HEK293T (cell line): ENCODE measurements at regions not wholly inside any gene's neighbourhood (a gene's known extent, or its start where the extent isn't known, plus 50 kb on each side); places are given as distances from the start of the nearest gene placed in this dataset.
"Not testable (repeated sequence)": the region's sequence is repeated elsewhere in the genome, so short reads cannot be mapped to it uniquely, and the experiment has no call there.

Source experiments
- CTCF ChIA-PET: fragments of 350-600 bp; formaldehyde crosslinking; extraction: SDS; loops from one replicate; lab custom pipeline; 2021; ENCODE audit warnings: antibody characterized with exemption, inconsistent platforms; lab: Yijun Ruan, JAX
- POLR2A ChIA-PET: fragments of 350-600 bp; formaldehyde crosslinking; extraction: SDS; loops from one replicate; lab custom pipeline; 2020; ENCODE audit warnings: antibody characterized with exemption, inconsistent platforms; lab: Yijun Ruan, JAX
- DNase-seq: peaks from one replicate; pipeline ENCODE4 v3.0.0; 2012; ENCODE audit warnings: mixed read lengths; ENCODE audit errors: extremely low spot score
- ARNT ChIP-seq: fragments of 450-650 bp; IDR thresholded peaks from 2 replicates; pipeline ENCODE4 v1.6.1; 2017; ENCODE audit warnings: mild to moderate bottlenecking
- BHLHE40 ChIP-seq: fragments of 450-650 bp; IDR thresholded peaks from 2 replicates; pipeline ENCODE4 v1.6.1; 2016; ENCODE audit warnings: mild to moderate bottlenecking, moderate library complexity, borderline replicate concordance
- CTBP1 ChIP-seq: fragments of 450-650 bp; IDR thresholded peaks from 2 replicates; pipeline ENCODE4 v1.6.1; 2016; ENCODE audit warnings: borderline replicate concordance
- ELF4 ChIP-seq: fragments of 450-650 bp; IDR thresholded peaks from 2 replicates; pipeline ENCODE4 v1.6.1; 2017; ENCODE audit warnings: antibody characterized with exemption
- FOXA1 ChIP-seq: fragments of 450-650 bp; IDR thresholded peaks from 2 replicates; pipeline ENCODE4 v1.6.1; 2016; ENCODE audit warnings: mild to moderate bottlenecking
- FOXK2 ChIP-seq: fragments of 450-650 bp; IDR thresholded peaks from 2 replicates; pipeline ENCODE4 v1.6.1; 2016; ENCODE audit warnings: mild to moderate bottlenecking
- FOXM1 ChIP-seq: fragments of 450-650 bp; IDR thresholded peaks from 2 replicates; pipeline ENCODE4 v1.6.1; 2017; ENCODE audit warnings: mild to moderate bottlenecking, borderline replicate concordance
- HDGF ChIP-seq: fragments of 450-650 bp; IDR thresholded peaks from 2 replicates; pipeline ENCODE4 v1.6.1; 2017; ENCODE audit warnings: antibody characterized with exemption, borderline replicate concordance
- L3MBTL2 ChIP-seq: fragments of 450-650 bp; conservative IDR thresholded peaks from 2 replicates; pipeline ENCODE4 v1.6.1; 2016; ENCODE audit warnings: mild to moderate bottlenecking
- LEF1 ChIP-seq: fragments of 450-650 bp; IDR thresholded peaks from 2 replicates; pipeline ENCODE4 v1.6.1; 2017; ENCODE audit warnings: mild to moderate bottlenecking, borderline replicate concordance
- NFRKB ChIP-seq: fragments of 450-650 bp; IDR thresholded peaks from 2 replicates; pipeline ENCODE4 v1.6.1; 2016; ENCODE audit warnings: mild to moderate bottlenecking, moderate library complexity
- PKNOX1 ChIP-seq: fragments of 450-650 bp; IDR thresholded peaks from 2 replicates; pipeline ENCODE4 v1.6.1; 2016
- SP1 ChIP-seq: fragments of 450-650 bp; IDR thresholded peaks from 2 replicates; pipeline ENCODE4 v1.6.1; 2017
- SUZ12 ChIP-seq: fragments of 450-650 bp; IDR thresholded peaks from 2 replicates; pipeline ENCODE4 v1.6.1; 2016; ENCODE audit warnings: mild to moderate bottlenecking
- TARDBP ChIP-seq: fragments of 450-650 bp; IDR thresholded peaks from 2 replicates; pipeline ENCODE4 v1.6.1; 2016
- ZNF384 ChIP-seq: fragments of 450-650 bp; IDR thresholded peaks from 2 replicates; pipeline ENCODE4 v1.6.1; 2016

GRCh38 chr4:54840992-54841768, 183.4 kb downstream of the KIT start:
- ChIA-PET CTCF (interaction anchor here (0.6 kb wide), 1 partner anchor 173 kb away, joined by 3 read pairs; no protein-coding TSS in a partner anchor), POLR2A (no interaction called here)
- no peak for DNase-seq
- TF ChIP-seq SP1 (no peak), LEF1 (no peak), SUZ12 (no peak)

- ChIA-PET CTCF (no interaction called here), POLR2A (no interaction called here)
- no peak for DNase-seq
- TF ChIP-seq ELF4 = no peak
- TF ChIP-seq L3MBTL2 = no peak
- TF ChIP-seq SP1 = no peak
- no peak for TF ChIP-seq ZNF384
- no peak for TF ChIP-seq CTBP1
- TF ChIP-seq FOXA1 = no peak
- TF ChIP-seq HDGF = no peak
- TF ChIP-seq PKNOX1 = no peak
- no peak for TF ChIP-seq FOXM1
- TF ChIP-seq TARDBP = no peak
- no peak for TF ChIP-seq SUZ12
These were observed 182.7 kb downstream of the KIT start for GRCh38 chr4:54840430-54840829.

- POLR2A ChIA-PET = no interaction called here
- TF ChIP-seq HDGF = no peak
- TF ChIP-seq NFRKB = no peak
- CTCF ChIA-PET = no interaction called here
These were observed 180.5 kb downstream of the KIT start for GRCh38 chr4:54838301-54838700.

GRCh38 chr4:54837576-54838140, 179.9 kb downstream of the KIT start:
- ChIA-PET CTCF (no interaction called here), POLR2A (no interaction called here)
- TF ChIP-seq SUZ12 (no peak), SP1 (no peak), ELF4 (no peak), TARDBP (no peak), PKNOX1 (no peak), FOXA1 (no peak), FOXK2 (no peak), FOXM1 (no peak), L3MBTL2 (no peak), LEF1 (no peak), BHLHE40 (no peak)
- no peak for DNase-seq

More at GRCh38 chr4:54838301-54838700, 180.5 kb downstream of the KIT start:
- no peak for DNase-seq

GRCh38 chr4:54828361-54828760, 170.6 kb downstream of the KIT start:
- CTCF ChIA-PET, POLR2A ChIA-PET, DNase-seq: not testable (repeated sequence)

- TF ChIP-seq HDGF (no peak), LEF1 (no peak), FOXK2 (no peak), FOXA1 (no peak), ARNT (no peak), ZNF384 (no peak), PKNOX1 (no peak), SP1 (no peak)
- ChIA-PET CTCF (no interaction called here), POLR2A (no interaction called here)
- no peak for DNase-seq
These were observed 165.9 kb downstream of the KIT start for GRCh38 chr4:54823616-54824015.

GRCh38 chr4:54819034-54819433, 161.3 kb downstream of the KIT start:
- CTCF ChIA-PET = no interaction called here
- no peak for TF ChIP-seq ZNF384
- no peak for TF ChIP-seq NFRKB
- TF ChIP-seq BHLHE40 = no peak
- no peak for DNase-seq
- POLR2A ChIA-PET = no interaction called here
